ENCODE measurements at regions not wholly inside any gene's neighbourhood (a gene's known extent, or its start where the extent isn't known, plus 50 kb on each side); places are given as distances from the start of the nearest gene placed in this dataset.

GRCh38 chr12:34210183-34210582 lies 187.9 kb downstream of the ALG10 start:
- TF ChIP-seq CTCF (IDR thresholded peaks at IDR 0.05) (no peak), EZH2phosphoT487 (IDR thresholded peaks at IDR 0.05) (no peak)
